ENCODE measurements at regions not wholly inside any gene's neighbourhood (a gene's known extent, or its start where the extent isn't known, plus 50 kb on each side); places are given as distances from the start of the nearest gene placed in this dataset.
A peak's percentile ranks its signal among the peaks of the same experiment; 100 is the strongest.
"Not testable (repeated sequence)": the region's sequence is repeated elsewhere in the genome, so short reads cannot be mapped to it uniquely, and the experiment has no call there.

GRCh38 chr15:67925182-67925581 is 85.3 kb upstream of the RNU6-1 start:
- DNase-seq (ENCODE audit: low spot score), result no peak
- CTCF ChIA-PET, result interaction anchor here (0.5 kb wide), 1 partner anchor 230 kb away, joined by 3 read pairs; no protein-coding TSS in a partner anchor
- no peak for TF ChIP-seq CTCF (conservative IDR thresholded peaks at IDR 0.05; ENCODE audit: low read depth)
- POLR2A ChIA-PET (ENCODE audit: low non-redundant PET), result no interaction called here
- H3K27ac ChIP-seq, result no peak overlapping the region

GRCh38 chr15:67927501-67928168 is 87.8 kb upstream of the RNU6-1 start:
- peak; percentile 36 for DNase-seq (ENCODE audit: low spot score)

GRCh38 chr15:67928666-67929065 is 88.8 kb upstream of the RNU6-1 start:
- no peak for DNase-seq (ENCODE audit: low spot score)
- CTCF ChIA-PET, result no interaction called here
- no peak for TF ChIP-seq CTCF (conservative IDR thresholded peaks at IDR 0.05; ENCODE audit: low read depth)
- POLR2A ChIA-PET (ENCODE audit: low non-redundant PET), result no interaction called here
- H3K27ac ChIP-seq, result no peak overlapping the region; the same call in 1 of the 2 replicates

More at GRCh38 chr15:67927501-67928168, 87.8 kb upstream of the RNU6-1 start:
- TF ChIP-seq CTCF (conservative IDR thresholded peaks at IDR 0.05; ENCODE audit: low read depth), result no peak
- ChIA-PET CTCF (no interaction called here), POLR2A (ENCODE audit: low non-redundant PET) (interaction anchor here (0.5 kb wide), 1 partner anchor 23 kb away, joined by 3 read pairs; no protein-coding TSS in a partner anchor)
- peak overlapping the region; percentile 61 for H3K27ac ChIP-seq

- TF ChIP-seq CTCF (conservative IDR thresholded peaks at IDR 0.05; ENCODE audit: low read depth), result no peak
- ChIA-PET POLR2A (ENCODE audit: low non-redundant PET) (no interaction called here), CTCF (no interaction called here)
- DNase-seq (ENCODE audit: low spot score), result no peak
- H3K27ac ChIP-seq, result no peak overlapping the region
Observed at GRCh38 chr15:67930720-67931119, 90.9 kb upstream of the RNU6-1 start.

GRCh38 chr15:67931861-67932260 is 92.0 kb upstream of the RNU6-1 start:
- CTCF ChIA-PET, result no interaction called here
- POLR2A ChIA-PET (ENCODE audit: low non-redundant PET), result no interaction called here
- TF ChIP-seq CTCF (conservative IDR thresholded peaks at IDR 0.05; ENCODE audit: low read depth), result no peak
- H3K27ac ChIP-seq, result no peak overlapping the region
- DNase-seq (ENCODE audit: low spot score), result no peak

GRCh38 chr15:67934126-67934525 is 94.3 kb upstream of the RNU6-1 start:
- DNase-seq (ENCODE audit: low spot score); H3K27ac ChIP-seq; POLR2A ChIA-PET (ENCODE audit: low non-redundant PET): not testable (repeated sequence)
- CTCF ChIA-PET, result interaction anchor here (0.6 kb wide), 1 partner anchor 49 kb away, joined by 3 read pairs; no protein-coding TSS in a partner anchor

GRCh38 chr15:67935244-67935643 is 95.4 kb upstream of the RNU6-1 start:
- DNase-seq (ENCODE audit: low spot score), result no peak
- CTCF ChIA-PET, result interaction anchor here (0.7 kb wide), 1 partner anchor 108 kb away, joined by 3 read pairs; no protein-coding TSS in a partner anchor
- no peak for TF ChIP-seq CTCF (conservative IDR thresholded peaks at IDR 0.05; ENCODE audit: low read depth)
- POLR2A ChIA-PET (ENCODE audit: low non-redundant PET), result no interaction called here
- no peak overlapping the region for H3K27ac ChIP-seq

All from RWPE1 (cell line).